ENCODE measurements at regions not wholly inside any gene's neighbourhood (a gene's known extent, or its start where the extent isn't known, plus 50 kb on each side); places are given as distances from the start of the nearest gene placed in this dataset.
"Not testable (repeated sequence)": the region's sequence is repeated elsewhere in the genome, so short reads cannot be mapped to it uniquely, and the experiment has no call there.

- WGBS, 2 donors, result 48 to 53% methylated on average over 3 of the region's 3 CpGs
- TF ChIP-seq POLR2A (IDR thresholded peaks at IDR 0.05) (no peak), CTCF (IDR thresholded peaks at IDR 0.05) (no peak)
- DNase-seq (ENCODE audit: low spot score in 2 of 2), result no peak
- intact Hi-C loops (cut with DNase I; ENCODE audit: low total_unique reads), result no loop called here
- H3K4me3 ChIP-seq (ENCODE audit: low read depth, poor library complexity, severe bottlenecking), result no peak overlapping the region
Measured at GRCh38 chr7:81190997-81191768, 272.3 kb upstream of the SEMA3C start.

- no peak for DNase-seq (ENCODE audit: low spot score in 2 of 2)
- intact Hi-C loops (cut with DNase I; ENCODE audit: low total_unique reads), result no loop called here
- no peak overlapping the region for H3K4me3 ChIP-seq (ENCODE audit: low read depth, poor library complexity, severe bottlenecking)
- no peak for TF ChIP-seq CTCF (IDR thresholded peaks at IDR 0.05)
- no peak for TF ChIP-seq POLR2A (IDR thresholded peaks at IDR 0.05)
- WGBS, 2 donors, result 38 to 45% methylated on average over 1 of the region's 1 CpG
Measured at GRCh38 chr7:81187753-81188152, 268.9 kb upstream of the SEMA3C start.

GRCh38 chr7:81186691-81187090, 267.8 kb upstream of the SEMA3C start:
- intact Hi-C loops (cut with DNase I; ENCODE audit: low total_unique reads), result no loop called here

GRCh38 chr7:81185072-81185471, 266.2 kb upstream of the SEMA3C start:
- H3K4me3 ChIP-seq (ENCODE audit: low read depth, poor library complexity, severe bottlenecking), result no peak overlapping the region
- no peak for DNase-seq (ENCODE audit: low spot score in 2 of 2)
- intact Hi-C loops (cut with DNase I; ENCODE audit: low total_unique reads), result no loop called here
- TF ChIP-seq CTCF (IDR thresholded peaks at IDR 0.05), result no peak
- no peak for TF ChIP-seq POLR2A (IDR thresholded peaks at IDR 0.05)

More at GRCh38 chr7:81186691-81187090, 267.8 kb upstream of the SEMA3C start:
- TF ChIP-seq POLR2A (IDR thresholded peaks at IDR 0.05) (no peak), CTCF (IDR thresholded peaks at IDR 0.05) (no peak)
- H3K4me3 ChIP-seq (ENCODE audit: low read depth, poor library complexity, severe bottlenecking), result no peak overlapping the region
- DNase-seq (ENCODE audit: low spot score in 2 of 2), result no peak
- WGBS, 2 donors, result 24 to 47% methylated on average over 2 of the region's 2 CpGs

- no peak overlapping the region for H3K4me3 ChIP-seq (ENCODE audit: low read depth, poor library complexity, severe bottlenecking)
- 66 to 76% methylated on average over 2 of the region's 2 CpGs for WGBS, 2 donors
- DNase-seq (ENCODE audit: low spot score in 2 of 2), result no peak
- no peak for TF ChIP-seq CTCF (IDR thresholded peaks at IDR 0.05)
- no peak for TF ChIP-seq POLR2A (IDR thresholded peaks at IDR 0.05)
- intact Hi-C loops (cut with DNase I; ENCODE audit: low total_unique reads), result no loop called here
Measured at GRCh38 chr7:81183326-81183725, 264.5 kb upstream of the SEMA3C start.

- intact Hi-C loops (cut with DNase I; ENCODE audit: low total_unique reads); DNase-seq (ENCODE audit: low spot score in 2 of 2): not testable (repeated sequence)
- WGBS, 2 donors, result 53 to 78% methylated on average over 10 of the region's 10 CpGs
Measured at GRCh38 chr7:81182056-81182455, 263.2 kb upstream of the SEMA3C start.

More at GRCh38 chr7:81182056-81182455, 263.2 kb upstream of the SEMA3C start:
- not testable (repeated sequence) for H3K4me3 ChIP-seq (ENCODE audit: low read depth, poor library complexity, severe bottlenecking)
